ENCODE measurements at regions not wholly inside any gene's neighbourhood (a gene's known extent, or its start where the extent isn't known, plus 50 kb on each side); places are given as distances from the start of the nearest gene placed in this dataset.

- Histone ChIP-seq H3K36me3 (ENCODE audit: control insufficient read depth in 3 of 3, insufficient read depth in 2 of 3, low read depth in 1 of 3, low read length in 3 of 3) (no peaks in the 10 kb centered on the region), H3K4me1 (ENCODE audit: control insufficient read depth in 3 of 3, insufficient read depth in 2 of 3, low read depth in 1 of 3, low read length in 2 of 3) (no peaks in the 10 kb centered on the region), H3K9me3 (ENCODE audit: control insufficient read depth in 2 of 2, insufficient read depth in 1 of 2, low read depth in 1 of 2, low read length in 1 of 2) (peaks cover 0 to 2% of the 10 kb centered on the region in 2 donors), H3K27me3 (ENCODE audit: control insufficient read depth in 3 of 3, insufficient read depth in 3 of 3, low read length in 3 of 3) (no peaks in the 10 kb centered on the region), H3K27ac (ENCODE audit: low read depth in 1 of 3, low read length in 2 of 3) (no peak overlapping the region), H3K4me3 (ENCODE audit: low read depth in 1 of 3, low read length in 3 of 3) (no peak overlapping the region)
- DNase-seq (no peak), FAIRE-seq (no peak)
Observed at GRCh38 chr5:40080191-40080590, 599.5 kb upstream of the PTGER4 start.

- WGBS, 3 donors = 79 to 83% (median 79%) methylated on average over 8 of the region's 8 CpGs
- Histone ChIP-seq H3K27ac (ENCODE audit: low read depth in 1 of 3, low read length in 2 of 3) (no peak overlapping the region), H3K36me3 (ENCODE audit: control insufficient read depth in 3 of 3, insufficient read depth in 2 of 3, low read depth in 1 of 3, low read length in 3 of 3) (no peaks in the 10 kb centered on the region), H3K9me3 (ENCODE audit: control insufficient read depth in 2 of 2, insufficient read depth in 1 of 2, low read depth in 1 of 2, low read length in 1 of 2) (peaks cover 0 to 2% of the 10 kb centered on the region in 2 donors), H3K27me3 (ENCODE audit: control insufficient read depth in 3 of 3, insufficient read depth in 3 of 3, low read length in 3 of 3) (no peaks in the 10 kb centered on the region), H3K4me3 (ENCODE audit: low read depth in 1 of 3, low read length in 3 of 3) (no peak overlapping the region), H3K4me1 (ENCODE audit: control insufficient read depth in 3 of 3, insufficient read depth in 2 of 3, low read depth in 1 of 3, low read length in 2 of 3) (no peaks in the 10 kb centered on the region)
- no peak for DNase-seq
- no peak for FAIRE-seq
Observed at GRCh38 chr5:40078898-40079575, 600.7 kb upstream of the PTGER4 start.

GRCh38 chr5:40074826-40075225, 604.9 kb upstream of the PTGER4 start:
- peaks cover 0 to 2% of the 10 kb centered on the region in 2 donors for H3K9me3 ChIP-seq (ENCODE audit: control insufficient read depth in 2 of 2, insufficient read depth in 1 of 2, low read depth in 1 of 2, low read length in 1 of 2)
- no peak overlapping the region for H3K27ac ChIP-seq (ENCODE audit: low read depth in 1 of 3, low read length in 2 of 3)
- H3K36me3 ChIP-seq (ENCODE audit: control insufficient read depth in 3 of 3, insufficient read depth in 2 of 3, low read depth in 1 of 3, low read length in 3 of 3) = no peaks in the 10 kb centered on the region
- DNase-seq (no peak), FAIRE-seq (no peak)
- H3K27me3 ChIP-seq (ENCODE audit: control insufficient read depth in 3 of 3, insufficient read depth in 3 of 3, low read length in 3 of 3) = no peaks in the 10 kb centered on the region
- 12 to 48% (median 23%) methylated on average over 1 of the region's 1 CpG for WGBS, 3 donors
- peaks cover 0 to 5% (median 3%) of the 10 kb centered on the region in 3 donors for H3K4me1 ChIP-seq (ENCODE audit: control insufficient read depth in 3 of 3, insufficient read depth in 2 of 3, low read depth in 1 of 3, low read length in 2 of 3)
- H3K4me3 ChIP-seq (ENCODE audit: low read depth in 1 of 3, low read length in 3 of 3) = no peak overlapping the region

- no peaks in the 10 kb centered on the region for H3K36me3 ChIP-seq (ENCODE audit: control insufficient read depth in 3 of 3, insufficient read depth in 2 of 3, low read depth in 1 of 3, low read length in 3 of 3)
- H3K4me1 ChIP-seq (ENCODE audit: control insufficient read depth in 3 of 3, insufficient read depth in 2 of 3, low read depth in 1 of 3, low read length in 2 of 3) = peaks cover 0 to 5% (median 3%) of the 10 kb centered on the region in 3 donors
- WGBS, 3 donors = 92 to 95% (median 94%) methylated on average over 1 of the region's 1 CpG
- H3K4me3 ChIP-seq (ENCODE audit: low read depth in 1 of 3, low read length in 3 of 3) = no peak overlapping the region
- FAIRE-seq = no peak
- DNase-seq = peak in 1 of 2 donors; percentile 9
- H3K27ac ChIP-seq (ENCODE audit: low read depth in 1 of 3, low read length in 2 of 3) = no peak overlapping the region
- no peaks in the 10 kb centered on the region for H3K27me3 ChIP-seq (ENCODE audit: control insufficient read depth in 3 of 3, insufficient read depth in 3 of 3, low read length in 3 of 3)
- H3K9me3 ChIP-seq (ENCODE audit: control insufficient read depth in 2 of 2, insufficient read depth in 1 of 2, low read depth in 1 of 2, low read length in 1 of 2) = peaks cover 0 to 2% of the 10 kb centered on the region in 2 donors
Observed at GRCh38 chr5:40073927-40074326, 605.8 kb upstream of the PTGER4 start.

- no peak overlapping the region for H3K4me3 ChIP-seq (ENCODE audit: low read depth in 1 of 3, low read length in 3 of 3)
- H3K27me3 ChIP-seq (ENCODE audit: control insufficient read depth in 3 of 3, insufficient read depth in 3 of 3, low read length in 3 of 3) = no peaks in the 10 kb centered on the region
- no peaks in the 10 kb centered on the region for H3K36me3 ChIP-seq (ENCODE audit: control insufficient read depth in 3 of 3, insufficient read depth in 2 of 3, low read depth in 1 of 3, low read length in 3 of 3)
- peaks cover 0 to 5% (median 3%) of the 10 kb centered on the region in 3 donors for H3K4me1 ChIP-seq (ENCODE audit: control insufficient read depth in 3 of 3, insufficient read depth in 2 of 3, low read depth in 1 of 3, low read length in 2 of 3)
- H3K27ac ChIP-seq (ENCODE audit: low read depth in 1 of 3, low read length in 2 of 3) = peak overlapping the region in 1 of 3 donors; percentile 20
- no peaks in the 10 kb centered on the region for H3K9me3 ChIP-seq (ENCODE audit: control insufficient read depth in 2 of 2, insufficient read depth in 1 of 2, low read depth in 1 of 2, low read length in 1 of 2)
- DNase-seq = peak; percentile 18 to 65
- no peak for FAIRE-seq
Observed at GRCh38 chr5:40071870-40072269, 607.8 kb upstream of the PTGER4 start.

- no peak for FAIRE-seq
Observed at GRCh38 chr5:40066616-40067015, 613.1 kb upstream of the PTGER4 start.

GRCh38 chr5:40052808-40053207, 626.9 kb upstream of the PTGER4 start:
- DNase-seq (peak; percentile 71 to 83), FAIRE-seq (no peak)
- Histone ChIP-seq H3K27ac (ENCODE audit: low read depth in 1 of 3, low read length in 2 of 3) (no peak overlapping the region), H3K27me3 (ENCODE audit: control insufficient read depth in 3 of 3, insufficient read depth in 3 of 3, low read length in 3 of 3) (no peaks in the 10 kb centered on the region), H3K36me3 (ENCODE audit: control insufficient read depth in 3 of 3, insufficient read depth in 2 of 3, low read depth in 1 of 3, low read length in 3 of 3) (peaks cover 0 to 2% (median 0%) of the 10 kb centered on the region in 3 donors), H3K9me3 (ENCODE audit: control insufficient read depth in 2 of 2, insufficient read depth in 1 of 2, low read depth in 1 of 2, low read length in 1 of 2) (no peaks in the 10 kb centered on the region), H3K4me1 (ENCODE audit: control insufficient read depth in 3 of 3, insufficient read depth in 2 of 3, low read depth in 1 of 3, low read length in 2 of 3) (no peaks in the 10 kb centered on the region), H3K4me3 (ENCODE audit: low read depth in 1 of 3, low read length in 3 of 3) (no peak overlapping the region)
- WGBS, 3 donors = 25 to 60% (median 41%) methylated on average over 4 of the region's 4 CpGs

More at GRCh38 chr5:40066616-40067015, 613.1 kb upstream of the PTGER4 start:
- WGBS, 3 donors = 95 to 98% (median 96%) methylated on average over 22 of the region's 22 CpGs
- H3K27me3 ChIP-seq (ENCODE audit: control insufficient read depth in 3 of 3, insufficient read depth in 3 of 3, low read length in 3 of 3) = no peaks in the 10 kb centered on the region
- H3K27ac ChIP-seq (ENCODE audit: low read depth in 1 of 3, low read length in 2 of 3) = no peak overlapping the region
- no peak for DNase-seq
- H3K36me3 ChIP-seq (ENCODE audit: control insufficient read depth in 3 of 3, insufficient read depth in 2 of 3, low read depth in 1 of 3, low read length in 3 of 3) = no peaks in the 10 kb centered on the region
- H3K4me3 ChIP-seq (ENCODE audit: low read depth in 1 of 3, low read length in 3 of 3) = no peak overlapping the region
- H3K9me3 ChIP-seq (ENCODE audit: control insufficient read depth in 2 of 2, insufficient read depth in 1 of 2, low read depth in 1 of 2, low read length in 1 of 2) = no peaks in the 10 kb centered on the region
- peaks cover 0 to 2% (median 2%) of the 10 kb centered on the region in 3 donors for H3K4me1 ChIP-seq (ENCODE audit: control insufficient read depth in 3 of 3, insufficient read depth in 2 of 3, low read depth in 1 of 3, low read length in 2 of 3)

GRCh38 chr5:40046792-40047191, 622.0 kb upstream of the DAB2 start:
- H3K4me1 ChIP-seq (ENCODE audit: control insufficient read depth in 3 of 3, insufficient read depth in 2 of 3, low read depth in 1 of 3, low read length in 2 of 3) = no peaks in the 10 kb centered on the region
- no peaks in the 10 kb centered on the region for H3K9me3 ChIP-seq (ENCODE audit: control insufficient read depth in 2 of 2, insufficient read depth in 1 of 2, low read depth in 1 of 2, low read length in 1 of 2)
- no peak overlapping the region for H3K4me3 ChIP-seq (ENCODE audit: low read depth in 1 of 3, low read length in 3 of 3)
- no peaks in the 10 kb centered on the region for H3K36me3 ChIP-seq (ENCODE audit: control insufficient read depth in 3 of 3, insufficient read depth in 2 of 3, low read depth in 1 of 3, low read length in 3 of 3)
- H3K27ac ChIP-seq (ENCODE audit: low read depth in 1 of 3, low read length in 2 of 3) = no peak overlapping the region
- no peaks in the 10 kb centered on the region for H3K27me3 ChIP-seq (ENCODE audit: control insufficient read depth in 3 of 3, insufficient read depth in 3 of 3, low read length in 3 of 3)
- 66 to 75% (median 72%) methylated on average over 1 of the region's 1 CpG for WGBS, 3 donors
- no peak for DNase-seq
- FAIRE-seq = no peak

- Histone ChIP-seq H3K4me3 (ENCODE audit: low read depth in 1 of 3, low read length in 3 of 3) (no peak overlapping the region), H3K27me3 (ENCODE audit: control insufficient read depth in 3 of 3, insufficient read depth in 3 of 3, low read length in 3 of 3) (no peaks in the 10 kb centered on the region), H3K27ac (ENCODE audit: low read depth in 1 of 3, low read length in 2 of 3) (no peak overlapping the region), H3K9me3 (ENCODE audit: control insufficient read depth in 2 of 2, insufficient read depth in 1 of 2, low read depth in 1 of 2, low read length in 1 of 2) (no peaks in the 10 kb centered on the region), H3K36me3 (ENCODE audit: control insufficient read depth in 3 of 3, insufficient read depth in 2 of 3, low read depth in 1 of 3, low read length in 3 of 3) (no peaks in the 10 kb centered on the region), H3K4me1 (ENCODE audit: control insufficient read depth in 3 of 3, insufficient read depth in 2 of 3, low read depth in 1 of 3, low read length in 2 of 3) (no peaks in the 10 kb centered on the region)
- 66 to 93% (median 85%) methylated on average over 3 of the region's 3 CpGs for WGBS, 3 donors
- peak; percentile 67 for FAIRE-seq
- no peak for DNase-seq
Observed at GRCh38 chr5:40045429-40045828, 620.6 kb upstream of the DAB2 start.
